ENCODE measurements at regions not wholly inside any gene's neighbourhood (a gene's known extent, or its start where the extent isn't known, plus 50 kb on each side); places are given as distances from the start of the nearest gene placed in this dataset.

DNA sequence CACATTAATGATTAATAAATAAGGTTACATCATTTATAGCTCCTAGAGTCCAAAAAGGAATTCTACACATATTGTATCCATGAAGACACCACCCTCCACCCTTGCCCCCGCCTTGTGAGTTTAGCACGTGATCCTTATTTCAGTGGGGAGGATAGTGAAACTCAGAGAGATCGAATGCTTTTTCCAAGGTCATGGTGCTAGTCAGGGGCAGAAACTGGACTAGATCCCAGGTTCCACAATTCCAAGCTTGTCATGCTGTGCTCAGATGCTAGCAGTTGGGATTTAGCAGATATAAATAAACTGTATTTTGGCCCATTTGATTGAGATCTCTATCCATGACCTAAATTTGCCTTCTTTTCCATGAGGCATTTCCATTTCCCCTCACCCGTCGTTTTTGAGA, 227.4 kb upstream of the THRB start:
- Histone ChIP-seq H3K4me1 (ENCODE audit: control insufficient read depth, insufficient read depth, low read length) (no peaks in the 10 kb centered on the region), H3K27me3 (ENCODE audit: control insufficient read depth, insufficient read depth, low read length) (no peaks in the 10 kb centered on the region), H3K36me3 (ENCODE audit: control insufficient read depth, insufficient read depth, low read length) (no peaks in the 10 kb centered on the region), H3K27ac (ENCODE audit: low read length) (no peak overlapping the region), H3K9me3 (ENCODE audit: control insufficient read depth, insufficient read depth, low read depth, low read length) (no peaks in the 10 kb centered on the region), H3K4me3 (ENCODE audit: low read depth in 2 of 2, low read length in 2 of 2) (no peak overlapping the region)
- TF ChIP-seq, protein P1, sequence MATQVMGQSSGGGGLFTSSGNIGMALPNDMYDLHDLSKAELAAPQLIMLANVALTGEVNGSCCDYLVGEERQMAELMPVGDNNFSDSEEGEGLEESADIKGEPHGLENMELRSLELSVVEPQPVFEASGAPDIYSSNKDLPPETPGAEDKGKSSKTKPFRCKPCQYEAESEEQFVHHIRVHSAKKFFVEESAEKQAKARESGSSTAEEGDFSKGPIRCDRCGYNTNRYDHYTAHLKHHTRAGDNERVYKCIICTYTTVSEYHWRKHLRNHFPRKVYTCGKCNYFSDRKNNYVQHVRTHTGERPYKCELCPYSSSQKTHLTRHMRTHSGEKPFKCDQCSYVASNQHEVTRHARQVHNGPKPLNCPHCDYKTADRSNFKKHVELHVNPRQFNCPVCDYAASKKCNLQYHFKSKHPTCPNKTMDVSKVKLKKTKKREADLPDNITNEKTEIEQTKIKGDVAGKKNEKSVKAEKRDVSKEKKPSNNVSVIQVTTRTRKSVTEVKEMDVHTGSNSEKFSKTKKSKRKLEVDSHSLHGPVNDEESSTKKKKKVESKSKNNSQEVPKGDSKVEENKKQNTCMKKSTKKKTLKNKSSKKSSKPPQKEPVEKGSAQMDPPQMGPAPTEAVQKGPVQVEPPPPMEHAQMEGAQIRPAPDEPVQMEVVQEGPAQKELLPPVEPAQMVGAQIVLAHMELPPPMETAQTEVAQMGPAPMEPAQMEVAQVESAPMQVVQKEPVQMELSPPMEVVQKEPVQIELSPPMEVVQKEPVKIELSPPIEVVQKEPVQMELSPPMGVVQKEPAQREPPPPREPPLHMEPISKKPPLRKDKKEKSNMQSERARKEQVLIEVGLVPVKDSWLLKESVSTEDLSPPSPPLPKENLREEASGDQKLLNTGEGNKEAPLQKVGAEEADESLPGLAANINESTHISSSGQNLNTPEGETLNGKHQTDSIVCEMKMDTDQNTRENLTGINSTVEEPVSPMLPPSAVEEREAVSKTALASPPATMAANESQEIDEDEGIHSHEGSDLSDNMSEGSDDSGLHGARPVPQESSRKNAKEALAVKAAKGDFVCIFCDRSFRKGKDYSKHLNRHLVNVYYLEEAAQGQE (IDR thresholded peaks at IDR 0.05; ENCODE audit: insufficient read depth in 1 of 2, low read depth in 2 of 2, low read length in 1 of 2) = no peak
- TF ChIP-seq, protein P2, sequence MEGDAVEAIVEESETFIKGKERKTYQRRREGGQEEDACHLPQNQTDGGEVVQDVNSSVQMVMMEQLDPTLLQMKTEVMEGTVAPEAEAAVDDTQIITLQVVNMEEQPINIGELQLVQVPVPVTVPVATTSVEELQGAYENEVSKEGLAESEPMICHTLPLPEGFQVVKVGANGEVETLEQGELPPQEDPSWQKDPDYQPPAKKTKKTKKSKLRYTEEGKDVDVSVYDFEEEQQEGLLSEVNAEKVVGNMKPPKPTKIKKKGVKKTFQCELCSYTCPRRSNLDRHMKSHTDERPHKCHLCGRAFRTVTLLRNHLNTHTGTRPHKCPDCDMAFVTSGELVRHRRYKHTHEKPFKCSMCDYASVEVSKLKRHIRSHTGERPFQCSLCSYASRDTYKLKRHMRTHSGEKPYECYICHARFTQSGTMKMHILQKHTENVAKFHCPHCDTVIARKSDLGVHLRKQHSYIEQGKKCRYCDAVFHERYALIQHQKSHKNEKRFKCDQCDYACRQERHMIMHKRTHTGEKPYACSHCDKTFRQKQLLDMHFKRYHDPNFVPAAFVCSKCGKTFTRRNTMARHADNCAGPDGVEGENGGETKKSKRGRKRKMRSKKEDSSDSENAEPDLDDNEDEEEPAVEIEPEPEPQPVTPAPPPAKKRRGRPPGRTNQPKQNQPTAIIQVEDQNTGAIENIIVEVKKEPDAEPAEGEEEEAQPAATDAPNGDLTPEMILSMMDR (IDR thresholded peaks at IDR 0.05) = no peak
- TF ChIP-seq TCF7L2 (IDR thresholded peaks at IDR 0.05; ENCODE audit: low read depth, low read length) = no peak
- TF ChIP-seq SIN3A (IDR thresholded peaks at IDR 0.05; ENCODE audit: borderline replicate concordance, insufficient read depth, low read depth, low read length) = no peak
- TF ChIP-seq POLR2AphosphoS5 (IDR thresholded peaks at IDR 0.05; ENCODE audit: low read depth, low read length) = no peak
- no peak for ATAC-seq
- CTCF ChIA-PET = no interaction called here
- no TSS peak for BruUV-seq (replicated peaks)
- DNase-seq (ENCODE audit: low read depth, low spot score) = no peak
- POLR2A ChIA-PET = no interaction called here
- in situ Hi-C loops (cut with HindIII; ENCODE audit: low pct_unique_long_range_greater_than_20kb, low sequenced_read_pairs) = no loop called here
- intact Hi-C loops (cut with micrococcal nuclease; ENCODE audit: unreplicated experiment) = no loop called here

DNA sequence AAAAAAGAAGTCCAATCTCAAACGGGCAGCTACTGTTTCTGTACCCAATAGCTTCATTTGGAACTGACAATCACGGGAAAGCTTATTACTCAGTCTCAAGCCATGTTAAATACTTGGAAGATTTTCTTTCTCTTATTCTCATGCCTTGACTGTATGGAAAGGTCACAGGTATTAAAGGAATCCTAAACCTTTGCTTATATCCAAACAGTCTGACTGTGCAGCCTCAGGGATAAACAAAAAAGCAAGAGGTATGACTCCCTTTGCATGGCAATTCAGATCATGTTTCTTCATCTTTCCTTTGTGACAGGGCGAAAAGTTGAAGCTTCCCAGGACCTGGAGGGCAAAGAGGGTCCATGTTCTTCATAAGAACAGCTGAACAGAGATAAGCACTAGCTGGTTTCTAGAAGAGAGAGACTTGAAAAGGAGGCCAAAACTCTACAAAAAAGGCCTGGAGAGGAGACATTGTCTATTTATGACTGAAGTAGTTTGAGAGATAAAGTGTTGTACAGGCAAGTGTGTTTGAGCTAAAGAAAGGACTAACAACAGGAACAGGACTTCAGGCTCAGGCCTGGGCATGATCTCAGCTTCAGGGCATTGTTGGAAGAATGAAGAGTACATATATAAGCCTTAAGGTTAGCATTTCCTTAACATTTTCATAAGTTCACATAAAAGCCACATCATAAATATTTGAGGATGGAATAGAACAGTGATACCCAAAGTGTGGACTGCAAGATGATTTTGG, 231.0 kb upstream of the THRB start:
- no peaks in the 10 kb centered on the region for H3K27me3 ChIP-seq (ENCODE audit: control insufficient read depth, insufficient read depth, low read length)
- H3K27ac ChIP-seq (ENCODE audit: low read length) = no peak overlapping the region
- ChIA-PET POLR2A (interaction anchor here (0.5 kb wide), 1 partner anchor 1431 kb away, joined by 3 read pairs; no protein-coding TSS in a partner anchor), CTCF (no interaction called here)
- in situ Hi-C loops (cut with HindIII; ENCODE audit: low pct_unique_long_range_greater_than_20kb, low sequenced_read_pairs) = no loop called here
- no peaks in the 10 kb centered on the region for H3K4me1 ChIP-seq (ENCODE audit: control insufficient read depth, insufficient read depth, low read length)
- H3K36me3 ChIP-seq (ENCODE audit: control insufficient read depth, insufficient read depth, low read length) = no peaks in the 10 kb centered on the region
- H3K4me3 ChIP-seq (ENCODE audit: low read depth in 2 of 2, low read length in 2 of 2) = no peak overlapping the region
- DNase-seq (ENCODE audit: low read depth, low spot score) (no peak), ATAC-seq (no peak)
- no peaks in the 10 kb centered on the region for H3K9me3 ChIP-seq (ENCODE audit: control insufficient read depth, insufficient read depth, low read depth, low read length)
- BruUV-seq (replicated peaks) = no TSS peak
- intact Hi-C loops (cut with micrococcal nuclease; ENCODE audit: unreplicated experiment) = no loop called here
- no peak for TF ChIP-seq TCF7L2 (IDR thresholded peaks at IDR 0.05; ENCODE audit: low read depth, low read length)
- TF ChIP-seq SIN3A (IDR thresholded peaks at IDR 0.05; ENCODE audit: borderline replicate concordance, insufficient read depth, low read depth, low read length) = no peak
- TF ChIP-seq POLR2AphosphoS5 (IDR thresholded peaks at IDR 0.05; ENCODE audit: low read depth, low read length) = no peak
- TF ChIP-seq, protein P2 (IDR thresholded peaks at IDR 0.05) = no peak
- TF ChIP-seq, protein P1 (IDR thresholded peaks at IDR 0.05; ENCODE audit: insufficient read depth in 1 of 2, low read depth in 2 of 2, low read length in 1 of 2) = no peak
